GM12892 (cell line): ENCODE measurements at regions not wholly inside any gene's neighbourhood (a gene's known extent, or its start where the extent isn't known, plus 50 kb on each side); places are given as distances from the start of the nearest gene placed in this dataset.

Experiments
- POLR2A ChIP-seq: IDR thresholded peaks from 2 replicates; pipeline ENCODE4 v1.6.1; 2011; ENCODE audit warnings: low read depth, low read length, control low read depth
- POLR2AphosphoS5 ChIP-seq: IDR thresholded peaks from 2 replicates; pipeline ENCODE4 v1.6.1; 2011; ENCODE audit warnings: low read depth, low read length, control low read depth

DNA sequence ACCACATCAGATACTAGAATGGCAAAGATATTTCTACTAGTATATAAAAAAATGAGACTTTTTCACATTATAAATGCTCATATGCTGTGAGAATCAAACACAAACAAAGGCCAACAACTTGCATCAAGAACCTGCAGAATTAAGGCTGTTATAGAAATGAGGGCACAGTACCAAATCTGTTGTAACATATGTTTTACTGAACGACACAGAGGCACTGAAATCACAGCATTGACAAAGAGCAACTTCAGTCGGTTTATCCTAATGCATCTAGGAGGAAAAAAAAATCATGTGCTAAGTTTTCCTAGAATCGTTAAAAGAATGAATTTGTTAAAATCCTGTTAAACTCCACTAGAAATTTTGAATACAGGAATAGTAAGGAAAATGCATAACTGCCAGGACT lies 617.4 kb upstream of the NETO1 start:
- no peak for TF ChIP-seq POLR2A
- TF ChIP-seq POLR2AphosphoS5: no peak
